Putamen (tissue), 1 donor: ENCODE measurements at regions not wholly inside any gene's neighbourhood (a gene's known extent, or its start where the extent isn't known, plus 50 kb on each side); places are given as distances from the start of the nearest gene placed in this dataset.

Source experiments
- DNase-seq: peaks from one replicate; pipeline ENCODE4 v3.0.0-alpha.2; 2016; ENCODE audit warnings: low spot score

DNA sequence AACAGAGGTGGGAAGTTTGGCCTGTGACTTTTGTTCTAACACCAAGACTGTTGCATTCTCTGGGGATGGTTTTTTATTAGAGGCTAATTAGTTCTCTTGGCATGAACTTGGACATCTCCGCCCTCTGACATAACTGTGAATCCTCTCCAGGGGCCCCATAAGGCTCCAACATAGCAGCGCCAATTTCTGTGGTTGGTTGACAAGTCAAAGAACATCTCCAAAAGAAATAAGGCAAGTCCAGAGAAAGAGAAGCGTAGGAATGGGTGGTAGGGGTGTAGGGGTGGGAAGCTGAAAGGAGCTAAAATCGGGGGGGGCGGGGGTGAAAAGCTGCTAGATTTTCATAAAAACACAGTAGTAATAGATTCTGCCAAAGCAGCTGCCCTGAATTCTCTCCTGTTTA, 81.0 kb upstream of the DAB2 start:
- no peak for DNase-seq

GRCh38 chr5:39505363-39505762, 80.6 kb upstream of the DAB2 start:
- no peak for DNase-seq

DNA sequence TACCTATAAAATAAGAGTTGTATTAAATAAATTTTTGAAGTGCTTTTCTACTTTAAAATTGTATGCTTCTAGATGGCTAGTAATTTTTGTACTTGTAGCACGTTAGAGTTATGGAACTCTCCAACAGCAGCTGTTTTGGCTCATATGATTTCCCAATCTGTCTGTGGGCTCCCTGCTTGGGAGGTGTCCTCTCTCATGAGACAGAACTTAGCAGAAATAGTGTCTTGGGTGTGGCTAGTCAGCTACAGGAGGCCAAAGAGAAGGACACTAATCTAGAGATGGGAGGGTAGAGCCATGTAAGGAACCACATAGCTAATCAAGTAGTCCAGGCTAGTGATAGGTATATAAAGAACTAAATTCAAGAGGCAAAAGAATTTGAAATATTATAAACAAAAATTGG, 78.4 kb upstream of the DAB2 start:
- no peak for DNase-seq

GRCh38 chr5:39502704-39503103, 77.9 kb upstream of the DAB2 start:
- DNase-seq = no peak

- no peak for DNase-seq
Measured at GRCh38 chr5:39501397-39501796, 76.6 kb upstream of the DAB2 start.

GRCh38 chr5:39500551-39501175, 75.9 kb upstream of the DAB2 start:
- no peak for DNase-seq

DNA sequence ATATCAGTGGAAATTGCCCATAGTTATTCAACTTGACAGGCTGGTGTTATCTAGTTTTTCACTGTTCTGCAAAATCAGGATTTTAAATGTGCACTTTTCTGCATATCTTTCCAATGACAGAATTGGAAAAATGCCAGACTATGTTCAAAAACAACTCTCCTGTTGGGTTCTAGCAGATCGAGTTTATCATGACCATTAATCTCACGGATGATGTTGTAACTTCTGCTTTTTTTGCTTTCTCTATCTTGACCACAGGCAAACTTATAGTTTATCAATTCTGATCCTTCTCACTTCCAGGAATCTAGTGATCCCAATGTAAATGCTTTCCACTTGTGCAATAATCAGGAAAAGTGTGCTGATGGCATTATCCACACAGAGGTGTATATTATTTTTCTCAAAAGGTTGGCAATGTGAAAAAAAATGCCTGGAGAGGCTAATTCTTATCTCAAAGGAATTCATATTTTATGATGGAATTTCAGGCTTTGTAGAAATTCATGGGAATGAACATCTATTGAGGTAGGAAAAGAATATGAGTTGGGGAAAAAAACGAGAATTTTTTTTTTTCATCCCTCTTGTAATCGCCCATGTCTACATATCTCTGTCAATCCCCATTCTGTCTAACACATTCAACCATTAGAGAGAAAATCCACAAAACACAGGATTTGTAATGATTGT, 73.6 kb upstream of the DAB2 start:
- DNase-seq = no peak

DNA sequence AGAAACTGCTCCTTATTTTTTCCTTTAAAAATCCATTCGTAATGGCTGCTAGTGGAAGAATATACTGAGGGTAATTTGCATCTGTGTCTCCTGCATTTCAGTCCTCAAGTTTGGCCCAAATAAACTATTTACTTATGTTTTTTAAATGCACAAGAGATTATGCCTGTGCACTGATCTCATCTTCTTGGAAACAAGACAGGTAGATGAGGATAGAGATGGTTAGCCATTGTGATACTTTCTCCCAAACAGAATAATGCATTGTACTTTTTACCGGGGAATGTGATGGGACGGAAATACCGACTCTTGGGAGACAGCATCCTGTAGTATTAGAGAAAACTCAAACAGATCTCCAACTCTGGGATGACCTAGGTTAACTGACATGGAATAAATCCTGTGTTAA, 72.5 kb upstream of the DAB2 start:
- no peak for DNase-seq

DNA sequence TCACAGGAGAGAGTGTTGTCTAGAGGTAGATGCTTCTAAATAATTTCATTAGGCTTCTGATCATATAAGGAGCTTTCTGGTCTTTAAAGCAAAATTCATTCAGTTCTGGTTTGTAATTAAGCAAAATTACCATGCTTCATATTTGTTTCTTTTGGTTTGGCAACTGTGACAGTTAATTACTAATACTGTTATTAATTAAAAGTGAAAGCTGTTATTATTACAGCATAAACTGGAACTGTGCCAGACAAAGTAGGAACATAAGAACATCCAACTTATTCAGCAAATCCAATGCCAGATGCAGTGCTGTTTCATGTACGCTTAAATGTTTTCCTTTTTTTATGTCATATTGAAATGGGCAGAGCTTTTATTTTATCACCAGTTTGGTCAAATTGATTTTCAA, 70.4 kb upstream of the DAB2 start:
- DNase-seq = no peak

- DNase-seq = no peak
Measured at GRCh38 chr5:39494534-39494933, 69.8 kb upstream of the DAB2 start.

DNA sequence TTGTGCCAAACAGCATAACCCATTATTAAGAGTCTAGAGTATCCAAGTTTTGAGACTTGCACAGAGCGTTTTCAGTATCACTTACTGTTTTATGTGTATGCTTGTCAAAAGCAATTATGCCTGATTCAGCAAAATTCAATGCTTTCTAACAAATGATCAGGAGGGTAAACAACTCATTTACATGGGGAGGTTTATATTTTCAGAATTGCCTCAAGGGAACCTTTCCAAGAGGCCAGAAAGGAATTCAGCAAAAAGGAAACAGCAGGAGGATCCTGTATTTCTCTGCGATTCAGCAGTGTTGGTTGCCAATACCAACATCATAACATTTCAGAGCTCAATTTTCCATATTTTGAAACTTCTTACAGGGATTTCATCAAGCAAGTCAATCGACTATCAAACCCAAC, 69.3 kb upstream of the DAB2 start:
- DNase-seq = no peak

DNA sequence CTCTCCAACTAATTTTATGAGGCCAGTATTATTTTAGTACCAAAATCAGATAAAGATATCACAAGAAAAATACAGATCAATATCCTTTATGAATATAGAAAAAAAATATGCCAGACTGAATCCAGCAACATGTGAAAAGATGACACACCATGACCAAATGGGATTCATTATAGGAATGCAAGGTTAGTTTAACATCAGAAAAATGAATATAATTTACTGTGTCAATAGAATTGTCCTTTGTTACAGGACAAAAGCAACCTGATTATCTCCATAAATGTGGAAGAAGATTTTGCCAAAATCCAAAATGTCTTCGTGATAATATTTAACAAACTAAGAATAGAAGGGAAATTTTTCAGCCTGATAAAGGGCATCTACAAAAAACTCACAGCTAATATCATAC, 66.4 kb upstream of the DAB2 start:
- no peak for DNase-seq

- no peak for DNase-seq
Measured at GRCh38 chr5:39489263-39489662, 64.5 kb upstream of the DAB2 start.

GRCh38 chr5:39486790-39487189, 62.0 kb upstream of the DAB2 start:
- no peak for DNase-seq

- DNase-seq = no peak
Measured at GRCh38 chr5:39486361-39486760, 61.6 kb upstream of the DAB2 start.

DNA sequence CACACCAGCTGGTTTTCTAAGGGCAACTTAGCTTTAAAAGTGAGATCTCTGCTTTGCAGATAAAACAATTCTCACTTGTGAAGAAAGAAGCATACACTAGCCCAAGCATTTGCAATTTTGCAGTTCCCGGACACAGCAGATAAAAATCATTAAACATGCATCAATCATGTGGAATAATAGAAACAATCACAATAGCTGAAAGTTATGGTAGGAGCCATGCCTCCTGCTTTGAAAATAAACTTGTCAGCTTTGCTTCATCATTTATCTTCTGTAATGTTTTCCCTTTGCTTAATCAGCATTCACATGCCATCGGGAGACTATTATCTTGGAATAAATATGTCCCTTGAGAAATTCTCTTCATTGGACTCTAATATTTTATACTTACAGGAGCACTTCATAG, 60.3 kb upstream of the DAB2 start:
- no peak for DNase-seq

DNA sequence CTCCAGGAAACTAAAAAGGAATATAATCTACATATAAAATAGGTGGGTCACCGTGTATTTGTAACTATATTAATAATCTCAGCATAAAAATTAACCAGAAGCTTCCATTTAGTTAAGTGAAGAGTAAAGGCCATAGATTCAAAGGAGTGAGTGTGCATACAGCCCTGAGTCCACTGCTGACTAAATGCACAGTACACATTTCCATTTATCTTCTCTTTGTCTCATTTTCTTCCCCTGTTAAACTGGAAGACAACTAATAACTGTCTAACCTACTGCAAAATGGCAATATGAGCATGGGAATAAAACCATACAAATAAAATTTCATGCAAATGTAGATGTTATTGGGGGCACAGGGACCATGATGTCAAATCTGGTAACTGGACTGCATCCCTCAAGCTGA, 59.9 kb upstream of the DAB2 start:
- no peak for DNase-seq

DNA sequence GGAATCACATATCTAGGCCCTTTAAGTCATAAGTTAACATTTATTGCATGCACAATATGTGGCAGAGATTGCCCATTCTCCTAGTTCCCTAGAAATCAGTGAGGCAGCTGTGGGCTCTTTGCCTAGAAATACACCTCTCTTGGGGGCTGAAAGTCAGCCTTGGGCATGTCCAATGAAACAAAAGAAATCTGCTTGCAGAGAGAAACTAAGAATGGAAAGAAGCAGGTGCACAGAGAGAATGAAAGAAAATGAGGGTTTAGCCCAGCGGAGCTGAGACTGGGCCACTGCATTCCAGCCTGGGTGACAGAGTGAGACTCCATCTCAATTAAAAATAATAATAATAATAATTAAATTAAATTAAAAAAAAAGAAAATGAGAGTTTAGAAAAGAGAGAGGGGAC, 57.3 kb upstream of the DAB2 start:
- no peak for DNase-seq

DNA sequence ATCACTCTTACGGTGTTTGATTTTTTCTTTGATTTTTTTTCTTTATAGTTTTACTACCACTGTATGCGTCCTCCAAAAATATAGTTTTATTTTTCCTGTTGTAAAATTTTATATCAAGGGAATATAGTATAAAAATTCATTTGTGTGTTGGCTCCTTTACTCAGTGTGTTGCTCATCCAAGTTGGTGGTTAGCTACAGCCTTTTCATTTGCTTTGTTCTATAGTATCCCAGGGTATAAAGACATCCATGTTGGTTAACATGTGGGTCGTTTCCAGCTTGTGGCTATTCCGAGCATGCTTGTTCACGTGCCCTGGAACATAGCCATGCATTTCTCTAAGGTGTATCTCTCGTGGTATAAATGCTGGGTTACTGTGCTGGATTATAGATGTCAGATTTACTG, 54.8 kb upstream of the DAB2 start:
- no peak for DNase-seq

- no peak for DNase-seq
Measured at GRCh38 chr5:39478863-39479262, 54.1 kb upstream of the DAB2 start.

DNA sequence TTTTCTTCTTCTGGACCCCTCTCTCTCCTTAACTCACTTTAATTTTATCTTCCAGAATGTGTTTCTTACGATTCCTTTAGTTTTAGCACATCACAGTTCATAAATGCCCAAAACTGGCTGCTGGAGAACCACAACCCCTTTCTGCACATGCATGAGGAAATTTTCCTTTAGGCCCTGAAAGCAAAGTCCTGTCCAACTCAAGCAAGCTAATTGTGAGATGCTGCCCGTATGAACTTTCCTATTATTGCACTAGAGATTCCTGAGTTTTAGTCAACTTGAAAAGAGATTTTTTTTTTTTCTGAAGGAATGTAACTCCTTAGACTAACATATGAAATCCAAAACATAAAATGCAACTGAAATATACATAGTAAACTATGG, 52.1 kb upstream of the DAB2 start:
- DNase-seq = no peak

DNA sequence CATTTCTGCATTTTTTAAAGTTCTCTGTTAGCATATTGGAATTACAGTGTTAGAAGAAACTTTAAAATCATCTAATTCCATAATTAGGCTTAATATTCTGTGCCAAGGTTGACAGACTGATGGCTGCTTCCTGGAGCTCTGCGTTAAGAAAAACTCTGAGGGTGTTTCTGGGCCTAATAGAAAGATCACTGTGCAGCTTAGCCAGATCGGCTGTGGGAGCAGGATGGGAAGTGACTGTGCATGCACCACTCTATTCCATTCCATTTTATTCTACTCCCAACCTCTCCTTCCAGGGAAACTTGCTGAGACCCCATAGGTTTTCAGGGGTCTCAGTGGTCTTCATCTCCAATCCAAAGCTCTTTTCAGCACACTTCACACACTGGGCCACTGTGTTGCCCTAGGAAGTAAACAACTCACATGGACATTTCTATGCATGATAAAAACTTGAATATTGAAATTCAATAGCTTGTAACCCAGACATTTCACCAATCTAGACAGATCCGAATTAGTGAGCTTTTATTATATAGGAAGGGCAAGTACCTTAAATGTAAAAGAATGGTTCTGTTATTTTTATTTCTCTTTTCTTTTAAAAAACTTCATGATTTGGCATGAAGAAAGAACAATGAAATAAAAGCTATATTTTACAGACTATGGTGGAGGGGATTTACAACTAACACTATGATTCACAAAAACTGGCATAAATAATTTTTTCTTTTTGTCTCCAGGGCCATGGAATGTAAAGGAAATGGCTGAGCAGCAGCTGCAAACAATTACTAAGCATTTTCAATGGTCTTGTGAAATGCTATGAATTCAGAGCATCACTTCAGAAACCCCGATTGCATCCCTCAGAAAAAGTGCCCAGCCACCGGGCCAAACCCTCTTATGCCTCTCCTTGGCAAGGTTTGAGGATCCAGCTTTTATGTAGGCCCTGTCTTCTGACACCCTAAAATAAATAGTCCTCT, 51.4 kb upstream of the DAB2 start:
- DNase-seq = no peak

DNA sequence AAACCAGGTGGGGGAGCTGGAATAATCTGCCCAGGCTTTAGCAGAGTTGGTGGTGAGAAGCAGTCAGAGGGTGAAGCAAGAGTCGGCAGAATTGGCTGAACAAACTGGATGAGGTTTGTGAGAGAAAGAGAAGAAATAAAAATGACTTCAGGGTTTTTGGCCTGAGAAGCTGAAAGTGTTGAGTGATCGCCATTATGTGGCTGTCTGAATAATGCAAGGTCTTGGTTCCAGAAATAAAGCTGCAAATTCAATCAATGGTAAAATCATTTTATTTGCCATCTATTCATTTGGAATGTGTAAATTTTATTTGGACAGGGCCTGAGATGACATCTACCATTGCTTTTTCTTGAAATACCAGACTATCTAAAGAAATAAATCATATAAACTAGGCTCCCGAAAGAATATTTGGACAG, 50.4 kb upstream of the DAB2 start:
- DNase-seq = no peak
